H1 (cell line): ENCODE measurements at regions not wholly inside any gene's neighbourhood (a gene's known extent, or its start where the extent isn't known, plus 50 kb on each side); places are given as distances from the start of the nearest gene placed in this dataset.

ENCODE experiments used
- ATF3 ChIP-seq: IDR thresholded peaks from 2 replicates; pipeline ENCODE4 v1.6.1; 2011; ENCODE audit warnings: low read depth, mild to moderate bottlenecking, low read length; ENCODE audit not compliant: insufficient read depth
- KDM1A ChIP-seq: fragments of 200-600, 300-600 bp; sonication (generic); IDR thresholded peaks from 2 replicates; pipeline ENCODE4 v1.7.1; 2016; ENCODE audit warnings: mild to moderate bottlenecking, low read length, borderline replicate concordance

DNA sequence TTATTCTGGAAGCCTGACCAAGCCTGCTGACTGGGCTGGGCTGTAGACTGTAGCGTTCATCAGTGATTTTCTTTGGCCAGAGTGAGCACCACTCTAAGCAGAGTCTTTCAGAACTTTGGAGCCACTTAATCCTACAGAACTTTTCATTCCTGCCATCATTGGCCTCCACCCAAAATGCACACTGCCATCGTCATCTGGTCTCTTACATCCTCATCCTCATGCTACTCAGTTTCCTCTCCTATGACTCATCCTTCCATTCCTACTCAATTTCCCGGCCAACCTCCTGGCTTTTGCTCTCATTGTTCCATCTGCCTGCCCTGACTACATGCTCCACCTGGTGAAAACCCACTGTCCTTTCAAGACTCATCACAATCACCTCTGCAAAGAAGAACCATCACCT, 233.8 kb upstream of the USP25 start (continued):
- TF ChIP-seq ATF3: no peak
- TF ChIP-seq KDM1A: no peak
